HG02623 (cell line): ENCODE measurements at regions not wholly inside any gene's neighbourhood (a gene's known extent, or its start where the extent isn't known, plus 50 kb on each side); places are given as distances from the start of the nearest gene placed in this dataset.

Experiments used
- ATAC-seq: cut with Tn5 transposase; IDR thresholded peaks from one replicate; pipeline ENCODE4 v1.9.1; 2021; ENCODE audit warnings: moderate library complexity; ENCODE audit not compliant: unreplicated experiment

DNA sequence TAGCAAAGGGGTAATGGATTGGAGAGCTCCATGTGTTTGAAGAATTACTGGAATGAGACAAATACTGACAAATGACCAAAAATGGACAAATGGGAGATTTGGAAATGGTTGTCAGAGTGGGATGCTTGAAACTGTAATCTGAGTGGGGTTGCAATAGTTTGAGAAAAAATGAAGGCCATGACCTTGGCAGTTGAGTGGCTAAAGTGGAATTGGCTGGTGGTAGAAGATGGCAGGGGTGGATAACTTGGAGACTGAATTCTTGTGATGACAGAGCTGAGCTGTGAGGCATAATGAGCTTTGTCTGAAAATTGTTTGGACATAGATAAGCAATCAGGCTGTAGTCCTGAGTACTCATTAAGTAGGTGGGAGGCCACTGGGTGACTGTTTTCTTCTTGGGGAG, 222.5 kb upstream of the PRICKLE1 start:
- ATAC-seq, result no peak

GRCh38 chr12:42810006-42810405, 220.5 kb upstream of the PRICKLE1 start:
- no peak for ATAC-seq

GRCh38 chr12:42809226-42809625, 219.7 kb upstream of the PRICKLE1 start:
- ATAC-seq, result no peak

DNA sequence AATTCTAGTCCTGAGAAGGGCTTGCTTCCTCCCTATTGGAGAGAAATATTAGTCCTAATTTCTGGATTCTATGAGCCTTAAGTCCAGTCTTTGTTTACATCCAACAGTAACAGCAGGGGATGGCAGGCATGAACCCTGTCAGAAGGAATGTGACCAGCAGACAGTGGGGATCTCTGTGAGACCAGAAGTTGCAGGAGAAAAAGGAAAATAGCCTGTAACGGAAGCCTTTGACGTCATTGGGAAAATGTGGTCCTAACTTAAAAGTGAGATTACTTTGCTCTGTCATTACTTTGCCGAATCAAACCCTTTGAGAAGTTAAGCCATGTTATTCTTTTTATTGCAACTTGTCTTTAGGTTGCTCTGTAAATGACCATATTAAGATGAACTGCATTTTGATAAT, 218.2 kb upstream of the PRICKLE1 start:
- ATAC-seq, result no peak

DNA sequence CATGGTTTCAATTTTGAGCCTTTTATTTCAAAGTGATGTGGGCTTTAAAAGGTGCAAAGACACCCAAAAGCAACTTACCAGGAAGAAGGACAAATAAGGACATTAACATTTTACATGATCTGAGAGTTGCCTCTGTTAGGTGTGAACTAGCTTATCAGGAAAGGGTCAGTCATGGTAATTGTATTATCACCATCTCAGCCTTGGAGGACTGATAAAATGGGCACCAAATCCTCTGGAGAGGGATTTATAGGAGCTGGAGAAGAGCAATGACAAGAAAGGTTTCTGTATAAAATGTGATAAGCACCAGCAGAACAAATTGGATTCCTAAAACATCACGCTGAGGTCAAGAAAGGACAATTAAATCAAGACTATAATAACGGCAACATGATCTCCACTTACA, 217.7 kb upstream of the PRICKLE1 start:
- ATAC-seq, result no peak

GRCh38 chr12:42804928-42805327, 215.4 kb upstream of the PRICKLE1 start:
- no peak for ATAC-seq

- ATAC-seq, result no peak
Measured at GRCh38 chr12:42802785-42803189, 213.2 kb upstream of the PRICKLE1 start.

- no peak for ATAC-seq
Measured at GRCh38 chr12:42801271-42801670, 211.7 kb upstream of the PRICKLE1 start.

DNA sequence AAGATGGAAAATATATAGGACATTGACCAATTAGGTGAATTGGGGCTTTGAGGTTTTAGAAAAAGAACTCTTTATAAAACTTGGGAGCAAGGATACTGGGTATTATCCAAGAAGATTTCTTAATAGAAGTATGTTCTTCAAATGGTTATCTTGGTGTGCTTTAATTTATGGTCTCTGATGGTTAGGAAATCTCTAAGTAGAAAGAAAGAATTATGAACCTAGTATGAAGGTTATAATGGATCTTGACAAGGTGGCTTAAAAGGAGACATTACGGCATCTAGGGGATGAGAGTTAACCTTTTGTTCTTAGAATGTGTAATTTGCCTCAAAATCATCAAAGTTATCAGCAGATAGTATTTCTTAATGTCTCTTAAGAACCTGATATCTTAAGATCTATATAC, 210.4 kb upstream of the PRICKLE1 start:
- no peak for ATAC-seq

- ATAC-seq, result no peak
Measured at GRCh38 chr12:42798811-42799438, 209.4 kb upstream of the PRICKLE1 start.

- ATAC-seq, result no peak
Measured at GRCh38 chr12:42794806-42795205, 205.3 kb upstream of the PRICKLE1 start.

DNA sequence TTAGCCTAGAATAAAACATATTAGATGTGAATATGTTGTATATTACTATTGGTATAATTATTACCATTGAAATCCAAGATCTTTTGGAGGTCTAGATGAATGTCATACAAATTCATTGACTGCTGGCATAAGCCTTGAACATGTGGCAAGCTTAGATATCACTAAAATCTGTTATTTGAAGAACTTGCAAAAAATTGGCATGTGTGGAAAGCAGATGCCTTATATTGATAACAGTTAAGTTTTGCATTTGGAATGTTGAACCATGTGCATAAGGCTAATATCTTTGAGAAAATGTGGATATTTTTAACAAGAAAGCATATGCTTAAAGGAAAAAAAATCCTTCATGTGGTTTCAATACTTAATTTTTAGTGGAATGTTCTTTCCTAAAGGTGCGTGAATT, 203.6 kb upstream of the PRICKLE1 start:
- ATAC-seq, result no peak

GRCh38 chr12:42792265-42792664, 202.7 kb upstream of the PRICKLE1 start:
- no peak for ATAC-seq

DNA sequence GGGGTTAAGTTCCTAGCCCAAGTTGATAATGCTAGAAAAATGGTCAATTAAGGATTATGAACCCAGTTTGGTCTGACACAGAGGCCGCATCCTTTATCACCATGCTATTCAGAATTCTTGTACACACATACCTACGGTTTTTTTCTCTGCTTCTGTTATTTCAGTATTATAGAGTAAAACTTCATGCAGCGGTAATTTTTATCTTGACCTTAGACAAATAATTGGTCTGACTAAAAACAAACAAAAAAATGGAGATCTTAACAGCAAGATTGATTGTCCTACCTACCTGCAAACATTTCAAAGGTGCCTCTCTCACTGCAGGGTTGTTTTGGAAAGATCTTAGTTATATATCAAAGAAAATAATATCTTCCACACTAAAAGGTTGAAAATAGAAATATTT, 201.9 kb upstream of the PRICKLE1 start:
- no peak for ATAC-seq

- ATAC-seq, result no peak
Measured at GRCh38 chr12:42790761-42791151, 201.2 kb upstream of the PRICKLE1 start.

DNA sequence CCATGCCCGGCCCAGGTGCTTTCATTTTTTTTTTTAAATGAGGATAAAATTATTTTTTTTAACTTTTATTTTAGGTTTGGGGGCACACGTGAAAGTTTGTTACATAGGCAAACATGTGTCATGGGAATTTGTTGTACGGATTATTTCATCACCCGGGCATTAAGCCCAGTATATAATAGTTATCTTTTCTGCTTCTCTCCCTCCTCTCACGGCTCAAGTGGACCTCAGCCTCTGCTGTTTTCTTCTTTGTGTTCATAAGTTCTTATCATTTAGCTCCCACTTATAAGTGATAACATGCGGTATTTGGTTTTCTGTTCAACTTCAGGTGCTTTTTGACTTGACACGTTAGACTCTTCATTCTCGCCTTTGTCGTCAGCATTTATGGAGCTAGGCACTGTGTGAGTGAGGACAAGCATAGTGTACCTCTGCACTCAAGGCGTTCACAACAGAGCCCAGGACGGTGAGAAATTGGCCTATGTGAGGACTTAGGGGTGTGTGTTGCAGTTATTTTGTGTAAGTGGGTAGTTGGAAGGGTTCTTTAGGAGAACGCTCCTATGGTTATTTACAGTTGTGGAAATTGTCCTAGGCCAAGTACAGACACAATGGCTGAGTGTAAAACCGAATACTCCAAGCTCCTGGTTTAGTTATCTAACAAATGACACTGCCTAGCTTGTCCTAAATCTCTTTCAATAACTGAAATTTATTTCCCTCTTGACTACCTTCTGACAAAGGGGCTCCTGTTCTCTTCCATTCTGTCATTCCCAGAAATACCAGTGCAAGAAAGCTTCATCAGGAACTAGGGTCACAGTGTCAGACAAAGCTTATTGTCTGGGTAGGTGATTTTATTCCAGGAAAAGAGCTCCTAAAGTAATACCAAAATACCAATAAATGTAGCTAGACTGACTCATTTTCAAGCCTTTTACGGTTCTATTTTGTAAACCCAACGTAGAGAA, 200.5 kb upstream of the PRICKLE1 start:
- no peak for ATAC-seq

GRCh38 chr12:42786400-42787148, 197.0 kb upstream of the PRICKLE1 start:
- ATAC-seq, result no peak

DNA sequence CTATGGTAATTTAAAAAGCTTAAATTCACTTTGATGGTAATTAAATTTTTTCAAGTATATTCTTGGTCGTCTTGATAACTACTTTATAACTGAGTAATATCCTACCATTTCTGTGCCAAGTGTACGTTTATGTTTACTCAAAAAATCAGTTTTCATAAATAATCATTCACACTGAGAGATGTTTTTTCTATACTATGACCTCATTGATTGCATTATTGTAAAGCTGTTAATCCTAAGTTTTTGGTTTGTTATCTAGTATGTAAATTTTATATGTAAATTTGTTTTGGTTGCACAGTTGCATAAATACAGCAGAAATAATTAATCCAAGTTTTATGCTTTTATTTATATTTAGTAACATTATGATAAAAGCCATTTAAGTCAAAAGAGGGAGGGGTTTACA, 196.4 kb upstream of the PRICKLE1 start:
- ATAC-seq, result no peak

- ATAC-seq, result no peak
Measured at GRCh38 chr12:42780671-42781070, 191.1 kb upstream of the PRICKLE1 start.

DNA sequence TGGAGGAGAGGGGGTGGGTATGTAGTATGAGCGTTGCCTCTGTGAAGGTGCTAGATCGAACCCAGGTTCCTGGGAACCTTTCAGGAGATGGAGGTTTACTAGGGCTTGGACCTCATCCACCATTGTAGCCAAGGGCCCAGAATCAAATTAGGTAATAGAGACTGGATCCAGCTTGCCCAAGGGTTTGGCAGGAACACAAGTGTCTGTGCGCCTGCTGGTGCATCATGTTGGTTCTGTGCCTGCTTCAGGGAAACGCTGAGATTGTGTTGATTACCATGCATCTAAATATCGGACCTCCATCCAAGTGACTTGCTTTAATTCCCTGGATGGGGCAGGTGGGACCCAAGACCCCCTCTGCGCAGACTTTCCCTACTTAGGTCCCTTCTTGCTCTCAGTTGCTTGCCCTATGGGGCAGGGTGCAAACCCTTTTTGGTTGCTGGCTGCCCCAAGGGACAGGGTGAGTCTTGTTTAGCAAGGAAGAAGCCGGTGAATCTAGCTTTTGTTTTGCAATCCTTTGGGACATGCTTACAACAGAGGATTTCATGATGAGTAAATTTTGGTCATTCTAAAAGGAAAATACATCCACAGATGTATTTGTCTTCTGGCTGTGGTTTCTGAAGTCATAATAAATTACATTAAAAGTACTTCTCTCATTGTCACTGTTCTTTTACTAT, 189.8 kb upstream of the PRICKLE1 start:
- ATAC-seq, result no peak

DNA sequence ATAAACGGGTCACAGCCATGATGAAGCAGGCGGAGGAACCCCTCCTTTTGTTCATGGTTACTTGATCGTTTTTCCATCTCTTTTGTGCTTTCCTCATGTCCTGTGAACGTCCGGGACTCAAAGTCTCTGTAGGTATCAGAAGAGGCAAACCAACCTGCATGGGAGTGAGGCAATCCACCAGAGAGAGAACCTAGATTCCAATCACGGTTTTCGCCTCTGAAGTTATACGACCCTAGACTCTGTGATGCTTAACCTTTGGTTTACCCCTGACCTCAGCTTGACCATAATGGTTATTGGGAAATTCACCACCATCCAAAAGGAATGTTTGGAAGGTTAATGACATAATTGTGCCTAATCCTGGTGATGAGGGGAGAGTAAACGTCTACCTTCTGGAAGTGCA, 186.8 kb upstream of the PRICKLE1 start:
- no peak for ATAC-seq
